ENCODE measurements at regions not wholly inside any gene's neighbourhood (a gene's known extent, or its start where the extent isn't known, plus 50 kb on each side); places are given as distances from the start of the nearest gene placed in this dataset.

DNA sequence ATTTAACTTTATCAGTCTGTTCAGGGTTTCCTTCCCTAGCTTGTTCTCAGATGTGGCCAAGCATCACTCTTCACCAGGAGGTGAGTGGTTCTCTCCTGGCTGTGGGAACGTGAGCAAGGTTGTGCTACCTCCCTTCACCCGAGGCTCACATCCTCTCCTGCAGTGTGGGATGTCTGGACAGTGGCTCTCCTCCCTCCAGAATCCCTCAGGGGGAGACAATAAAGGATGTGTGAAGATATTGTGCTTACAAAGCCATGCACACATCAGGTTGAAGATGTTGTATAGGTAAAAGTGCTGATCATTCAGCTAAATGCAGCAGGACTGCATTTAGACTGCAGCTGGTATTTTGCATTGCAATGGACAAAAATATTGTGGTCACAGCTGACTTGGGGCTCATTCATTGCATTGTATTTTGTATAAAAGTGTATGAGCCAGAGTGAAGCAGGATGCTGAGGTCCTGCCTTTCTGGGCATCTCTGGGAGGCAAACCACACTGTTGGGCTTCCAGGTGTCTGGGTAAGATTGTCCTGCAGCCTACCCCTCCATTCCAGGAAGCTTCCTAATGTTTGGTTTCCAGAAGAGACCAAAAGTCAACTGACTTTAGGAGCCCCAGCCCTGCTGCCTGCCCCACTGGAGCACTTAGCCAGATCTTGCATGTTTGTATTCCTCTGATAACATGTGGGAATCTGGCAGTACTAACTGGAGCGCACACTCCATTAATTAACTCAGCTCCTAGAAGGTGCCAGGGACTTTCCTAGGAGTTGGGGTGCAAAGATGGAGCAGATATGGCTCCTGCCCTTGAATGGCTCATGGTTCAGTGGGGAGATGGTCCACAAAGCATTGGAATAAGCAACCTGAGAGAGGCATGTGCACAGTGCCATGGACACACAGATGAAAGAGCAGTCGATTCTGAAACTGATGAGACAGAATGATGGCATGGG, 292.5 kb upstream of the ZNF32 start:
- TF ChIP-seq, protein P1, sequence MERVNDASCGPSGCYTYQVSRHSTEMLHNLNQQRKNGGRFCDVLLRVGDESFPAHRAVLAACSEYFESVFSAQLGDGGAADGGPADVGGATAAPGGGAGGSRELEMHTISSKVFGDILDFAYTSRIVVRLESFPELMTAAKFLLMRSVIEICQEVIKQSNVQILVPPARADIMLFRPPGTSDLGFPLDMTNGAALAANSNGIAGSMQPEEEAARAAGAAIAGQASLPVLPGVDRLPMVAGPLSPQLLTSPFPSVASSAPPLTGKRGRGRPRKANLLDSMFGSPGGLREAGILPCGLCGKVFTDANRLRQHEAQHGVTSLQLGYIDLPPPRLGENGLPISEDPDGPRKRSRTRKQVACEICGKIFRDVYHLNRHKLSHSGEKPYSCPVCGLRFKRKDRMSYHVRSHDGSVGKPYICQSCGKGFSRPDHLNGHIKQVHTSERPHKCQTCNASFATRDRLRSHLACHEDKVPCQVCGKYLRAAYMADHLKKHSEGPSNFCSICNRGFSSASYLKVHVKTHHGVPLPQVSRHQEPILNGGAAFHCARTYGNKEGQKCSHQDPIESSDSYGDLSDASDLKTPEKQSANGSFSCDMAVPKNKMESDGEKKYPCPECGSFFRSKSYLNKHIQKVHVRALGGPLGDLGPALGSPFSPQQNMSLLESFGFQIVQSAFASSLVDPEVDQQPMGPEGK (CRISPR knock-in tag; IDR thresholded peaks at IDR 0.05; ENCODE audit: borderline replicate concordance) = no peak
- TF ChIP-seq TCF4 (CRISPR knock-in tag; IDR thresholded peaks at IDR 0.05; ENCODE audit: borderline replicate concordance) = no peak
- TF ChIP-seq, protein P2, sequence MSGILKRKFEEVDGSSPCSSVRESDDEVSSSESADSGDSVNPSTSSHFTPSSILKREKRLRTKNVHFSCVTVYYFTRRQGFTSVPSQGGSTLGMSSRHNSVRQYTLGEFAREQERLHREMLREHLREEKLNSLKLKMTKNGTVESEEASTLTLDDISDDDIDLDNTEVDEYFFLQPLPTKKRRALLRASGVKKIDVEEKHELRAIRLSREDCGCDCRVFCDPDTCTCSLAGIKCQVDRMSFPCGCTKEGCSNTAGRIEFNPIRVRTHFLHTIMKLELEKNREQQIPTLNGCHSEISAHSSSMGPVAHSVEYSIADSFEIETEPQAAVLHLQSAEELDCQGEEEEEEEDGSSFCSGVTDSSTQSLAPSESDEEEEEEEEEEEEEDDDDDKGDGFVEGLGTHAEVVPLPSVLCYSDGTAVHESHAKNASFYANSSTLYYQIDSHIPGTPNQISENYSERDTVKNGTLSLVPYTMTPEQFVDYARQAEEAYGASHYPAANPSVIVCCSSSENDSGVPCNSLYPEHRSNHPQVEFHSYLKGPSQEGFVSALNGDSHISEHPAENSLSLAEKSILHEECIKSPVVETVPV (CRISPR knock-in tag; IDR thresholded peaks at IDR 0.05) = no peak
- TF ChIP-seq ZFP3 (CRISPR knock-in tag; IDR thresholded peaks at IDR 0.05) = no peak
- TF ChIP-seq ARNTL (CRISPR knock-in tag; IDR thresholded peaks at IDR 0.05; ENCODE audit: borderline replicate concordance, low read depth) = no peak
- TF ChIP-seq ISL1 (CRISPR knock-in tag; IDR thresholded peaks at IDR 0.05) = no peak
- no peak for TF ChIP-seq ESRRG (CRISPR knock-in tag; IDR thresholded peaks at IDR 0.05)

Measured in SK-N-SH treated with all-trans-retinoic acid at 6 μM for 48 hours (cell line).